ENCODE measurements at regions not wholly inside any gene's neighbourhood (a gene's known extent, or its start where the extent isn't known, plus 50 kb on each side); places are given as distances from the start of the nearest gene placed in this dataset.

DNA sequence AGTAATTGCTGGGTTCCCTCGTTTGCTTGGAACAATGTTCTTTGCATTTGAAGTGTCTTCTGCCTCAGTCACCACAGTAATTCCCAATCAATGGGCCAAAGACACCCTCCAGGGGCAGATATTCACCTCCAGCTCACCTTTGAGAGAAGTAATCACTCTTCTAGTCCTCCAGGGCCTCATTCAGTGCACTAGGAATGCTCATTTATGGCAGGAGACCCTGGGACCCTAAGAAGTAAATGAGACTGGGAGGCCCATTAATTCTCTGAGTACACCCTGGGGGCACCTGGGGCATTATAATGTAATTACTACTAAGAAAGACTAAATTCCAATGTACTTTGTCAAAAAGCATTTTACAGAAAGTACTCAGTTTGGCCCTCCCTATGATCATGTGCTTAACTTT is 158.2 kb upstream of the XYLT1 start:
- H3F3A ChIP-seq (ENCODE audit: control insufficient read depth, insufficient read depth) = no peaks in the 10 kb centered on the region

DNA sequence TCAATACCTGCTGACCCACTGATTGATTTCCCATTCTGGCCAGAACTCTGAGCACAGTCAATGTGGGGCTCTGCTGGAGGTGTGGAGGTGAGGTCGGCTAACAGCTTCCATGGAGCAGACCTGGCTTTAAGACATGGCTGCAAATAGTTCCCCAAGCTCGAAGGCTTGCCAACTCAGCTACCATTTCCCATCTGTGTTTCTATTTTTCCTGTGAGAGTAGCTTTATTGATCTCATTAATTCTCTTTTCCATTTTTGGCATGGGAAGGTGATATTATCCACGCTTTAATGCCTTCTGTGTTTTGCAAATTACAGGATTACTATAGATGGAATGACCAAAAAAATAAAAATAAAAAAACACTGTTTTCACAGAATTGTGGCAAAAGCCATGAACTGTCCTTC is 151.6 kb upstream of the XYLT1 start:
- H3K9me3 ChIP-seq (ENCODE audit: control insufficient read depth, insufficient read depth, low read length) = 0 out of 2 replicates have a peak, but pooled peaks cover 3% of the 10 kb centered on the region
- no peaks in the 10 kb centered on the region for H4K20me1 ChIP-seq (ENCODE audit: control insufficient read depth, insufficient read depth, low read depth, low read length)
- no peak overlapping the region for H3K4me2 ChIP-seq (ENCODE audit: low read length)
- H3K27me3 ChIP-seq (ENCODE audit: control insufficient read depth, low read length) = peaks cover 6% of the 10 kb centered on the region
- TF ChIP-seq, protein P1, sequence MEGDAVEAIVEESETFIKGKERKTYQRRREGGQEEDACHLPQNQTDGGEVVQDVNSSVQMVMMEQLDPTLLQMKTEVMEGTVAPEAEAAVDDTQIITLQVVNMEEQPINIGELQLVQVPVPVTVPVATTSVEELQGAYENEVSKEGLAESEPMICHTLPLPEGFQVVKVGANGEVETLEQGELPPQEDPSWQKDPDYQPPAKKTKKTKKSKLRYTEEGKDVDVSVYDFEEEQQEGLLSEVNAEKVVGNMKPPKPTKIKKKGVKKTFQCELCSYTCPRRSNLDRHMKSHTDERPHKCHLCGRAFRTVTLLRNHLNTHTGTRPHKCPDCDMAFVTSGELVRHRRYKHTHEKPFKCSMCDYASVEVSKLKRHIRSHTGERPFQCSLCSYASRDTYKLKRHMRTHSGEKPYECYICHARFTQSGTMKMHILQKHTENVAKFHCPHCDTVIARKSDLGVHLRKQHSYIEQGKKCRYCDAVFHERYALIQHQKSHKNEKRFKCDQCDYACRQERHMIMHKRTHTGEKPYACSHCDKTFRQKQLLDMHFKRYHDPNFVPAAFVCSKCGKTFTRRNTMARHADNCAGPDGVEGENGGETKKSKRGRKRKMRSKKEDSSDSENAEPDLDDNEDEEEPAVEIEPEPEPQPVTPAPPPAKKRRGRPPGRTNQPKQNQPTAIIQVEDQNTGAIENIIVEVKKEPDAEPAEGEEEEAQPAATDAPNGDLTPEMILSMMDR (IDR thresholded peaks at IDR 0.05; ENCODE audit: low read depth, low read length, poor library complexity, severe bottlenecking) = no peak
- no peak for TF ChIP-seq EZH2phosphoT487 (IDR thresholded peaks at IDR 0.05; ENCODE audit: borderline replicate concordance, low read length)
- H3F3A ChIP-seq (ENCODE audit: control insufficient read depth, insufficient read depth) = no peaks in the 10 kb centered on the region
- H3K36me3 ChIP-seq (ENCODE audit: control insufficient read depth, low read length) = no peaks in the 10 kb centered on the region
- no peaks in the 10 kb centered on the region for H3K4me1 ChIP-seq (ENCODE audit: control insufficient read depth, low read length)
- no peak overlapping the region for H3K27ac ChIP-seq (ENCODE audit: low read depth, low read length)
- no peaks in the 10 kb centered on the region for H3K9me2 ChIP-seq (replicated peaks; ENCODE audit: control insufficient read depth, low read length)
- H3K79me2 ChIP-seq (ENCODE audit: control insufficient read depth, low read length) = no peaks in the 10 kb centered on the region
- H3K4me3 ChIP-seq (ENCODE audit: low read length) = no peak overlapping the region

More for the DNA sequence above, 158.2 kb upstream of the XYLT1 start:
- TF ChIP-seq, protein P1 (IDR thresholded peaks at IDR 0.05; ENCODE audit: low read depth, low read length, poor library complexity, severe bottlenecking) = no peak
- no peak for TF ChIP-seq EZH2phosphoT487 (IDR thresholded peaks at IDR 0.05; ENCODE audit: borderline replicate concordance, low read length)
- Histone ChIP-seq H3K79me2 (ENCODE audit: control insufficient read depth, low read length) (no peaks in the 10 kb centered on the region), H3K9me3 (ENCODE audit: control insufficient read depth, insufficient read depth, low read length) (0 out of 2 replicates have a peak, but pooled peaks cover 3% of the 10 kb centered on the region), H3K27me3 (ENCODE audit: control insufficient read depth, low read length) (no peaks in the 10 kb centered on the region), H3K36me3 (ENCODE audit: control insufficient read depth, low read length) (no peaks in the 10 kb centered on the region), H3K27ac (ENCODE audit: low read depth, low read length) (no peak overlapping the region), H3K4me3 (ENCODE audit: low read length) (no peak overlapping the region), H3K4me1 (ENCODE audit: control insufficient read depth, low read length) (no peaks in the 10 kb centered on the region), H3K4me2 (ENCODE audit: low read length) (no peak overlapping the region), H3K9me2 (replicated peaks; ENCODE audit: control insufficient read depth, low read length) (no peaks in the 10 kb centered on the region), H4K20me1 (ENCODE audit: control insufficient read depth, insufficient read depth, low read depth, low read length) (no peaks in the 10 kb centered on the region)

DNA sequence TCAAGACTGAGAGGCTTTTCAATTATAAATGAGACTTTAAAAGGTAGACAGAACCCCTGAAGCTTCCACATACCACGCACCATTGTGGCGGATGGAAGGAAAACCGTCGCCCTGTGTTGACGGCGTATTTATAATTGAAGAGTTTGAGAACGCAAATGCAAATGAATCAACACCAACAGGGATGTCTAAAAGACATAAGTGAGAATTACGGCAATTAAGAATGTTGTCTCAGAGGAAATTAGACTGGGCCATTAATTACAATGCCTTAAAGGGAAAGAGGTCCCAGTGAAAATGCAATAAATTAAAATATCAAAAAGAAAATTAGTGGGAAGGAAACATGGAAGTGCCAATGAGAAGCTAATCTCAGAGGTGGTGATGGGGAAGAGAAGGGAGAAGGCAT is 148.5 kb upstream of the XYLT1 start:
- Histone ChIP-seq H3K4me1 (ENCODE audit: control insufficient read depth, low read length) (no peaks in the 10 kb centered on the region), H3K9me3 (ENCODE audit: control insufficient read depth, insufficient read depth, low read length) (no peaks in the 10 kb centered on the region), H3K36me3 (ENCODE audit: control insufficient read depth, low read length) (no peaks in the 10 kb centered on the region), H4K20me1 (ENCODE audit: control insufficient read depth, insufficient read depth, low read depth, low read length) (no peaks in the 10 kb centered on the region), H3K4me2 (ENCODE audit: low read length) (no peak overlapping the region), H3K4me3 (ENCODE audit: low read length) (no peak overlapping the region), H3K9me2 (replicated peaks; ENCODE audit: control insufficient read depth, low read length) (no peaks in the 10 kb centered on the region), H3K79me2 (ENCODE audit: control insufficient read depth, low read length) (no peaks in the 10 kb centered on the region), H3K27ac (ENCODE audit: low read depth, low read length) (no peak overlapping the region), H3F3A (ENCODE audit: control insufficient read depth, insufficient read depth) (no peaks in the 10 kb centered on the region), H3K27me3 (ENCODE audit: control insufficient read depth, low read length) (peaks cover 8% of the 10 kb centered on the region)
- TF ChIP-seq EZH2phosphoT487 (IDR thresholded peaks at IDR 0.05; ENCODE audit: borderline replicate concordance, low read length) = no peak

DNA sequence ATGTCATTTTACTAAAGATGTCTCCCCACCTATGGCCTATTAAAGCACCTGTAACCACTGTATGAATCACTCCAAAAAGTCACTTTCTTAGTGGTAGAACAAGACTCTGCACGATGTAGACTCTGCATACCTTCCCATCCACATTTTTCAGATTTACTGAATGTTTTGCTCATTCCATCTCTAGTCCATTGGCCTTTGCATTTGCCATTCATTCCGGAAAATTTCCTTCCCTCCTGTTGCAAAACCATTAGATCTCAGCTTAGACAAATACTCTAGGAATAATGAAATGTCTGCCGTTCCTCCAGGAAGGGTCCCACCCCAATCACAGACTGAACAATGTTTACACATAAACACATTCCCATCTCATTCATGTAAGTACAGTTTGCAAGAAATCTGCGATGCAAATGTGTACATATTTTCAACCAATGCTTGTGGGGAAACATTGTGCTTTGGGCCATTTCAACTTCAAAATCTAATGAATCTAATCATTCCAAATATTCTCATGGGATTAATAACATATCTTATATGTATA is 146.3 kb upstream of the XYLT1 start:
- H3K79me2 ChIP-seq (ENCODE audit: control insufficient read depth, low read length) = no peaks in the 10 kb centered on the region
- peaks cover 8% of the 10 kb centered on the region for H3K27me3 ChIP-seq (ENCODE audit: control insufficient read depth, low read length)
- no peak overlapping the region for H3K27ac ChIP-seq (ENCODE audit: low read depth, low read length)
- H3K4me1 ChIP-seq (ENCODE audit: control insufficient read depth, low read length) = no peaks in the 10 kb centered on the region
- no peaks in the 10 kb centered on the region for H3K9me3 ChIP-seq (ENCODE audit: control insufficient read depth, insufficient read depth, low read length)
- H3K9me2 ChIP-seq (replicated peaks; ENCODE audit: control insufficient read depth, low read length) = no peaks in the 10 kb centered on the region
- no peaks in the 10 kb centered on the region for H3F3A ChIP-seq (ENCODE audit: control insufficient read depth, insufficient read depth)
- no peaks in the 10 kb centered on the region for H3K36me3 ChIP-seq (ENCODE audit: control insufficient read depth, low read length)
- H3K4me3 ChIP-seq (ENCODE audit: low read length) = no peak overlapping the region
- H4K20me1 ChIP-seq (ENCODE audit: control insufficient read depth, insufficient read depth, low read depth, low read length) = no peaks in the 10 kb centered on the region
- no peak for TF ChIP-seq EZH2phosphoT487 (IDR thresholded peaks at IDR 0.05; ENCODE audit: borderline replicate concordance, low read length)
- TF ChIP-seq, protein P1 (IDR thresholded peaks at IDR 0.05; ENCODE audit: low read depth, low read length, poor library complexity, severe bottlenecking) = no peak
- H3K4me2 ChIP-seq (ENCODE audit: low read length) = no peak overlapping the region
